ENCODE measurements at regions not wholly inside any gene's neighbourhood (a gene's known extent, or its start where the extent isn't known, plus 50 kb on each side); places are given as distances from the start of the nearest gene placed in this dataset.

DNA sequence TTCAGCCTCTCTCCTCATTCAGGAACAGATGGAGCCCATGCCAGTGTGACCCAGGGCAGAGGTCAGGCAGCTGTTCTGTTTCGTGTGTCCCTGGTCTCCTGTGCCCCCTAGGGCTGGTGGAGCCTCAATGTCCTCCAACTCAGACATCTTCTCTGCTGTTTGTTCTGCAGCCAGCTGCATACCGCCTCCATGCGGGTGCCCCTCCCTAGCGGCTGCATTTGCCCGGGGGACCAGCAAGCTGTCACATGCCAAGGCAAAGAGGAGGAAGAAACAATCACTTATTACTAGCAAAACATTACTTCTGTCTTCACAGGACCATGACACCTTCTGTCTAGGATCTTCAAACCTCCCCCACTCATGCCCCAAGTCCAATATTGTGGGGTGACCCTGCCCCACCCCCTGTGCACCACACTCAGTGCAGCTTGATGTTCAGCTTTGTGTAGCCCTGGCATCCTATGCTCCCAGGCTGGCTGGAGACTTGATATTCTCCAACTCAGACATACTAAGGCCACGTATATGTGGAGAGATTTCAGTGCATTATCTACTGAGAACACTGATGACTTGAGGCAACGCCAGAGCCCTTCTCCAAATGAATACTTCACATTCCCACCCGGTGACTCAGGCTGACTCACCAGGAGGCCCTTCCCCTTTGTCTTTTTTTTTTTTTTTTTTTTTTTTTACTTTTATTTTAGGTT lies 188.9 kb downstream of the SKIDA1 start:
- Histone ChIP-seq H3K9me2 (replicated peaks; ENCODE audit: insufficient read depth, low read length) (no peaks in the 10 kb centered on the region), H3K9ac (ENCODE audit: low read length) (no peak overlapping the region), H3K36me3 (ENCODE audit: insufficient read depth, low read length) (no peaks in the 10 kb centered on the region), H3K4me2 (ENCODE audit: low read depth, low read length, poor library complexity, severe bottlenecking) (no peak overlapping the region), H3K27me3 (ENCODE audit: low read length) (no peaks in the 10 kb centered on the region), H3K79me2 (ENCODE audit: low read length) (no peaks in the 10 kb centered on the region), H3K9me3 (ENCODE audit: low read length) (no peaks in the 10 kb centered on the region), H2AFZ (ENCODE audit: low read length) (no peak overlapping the region), H4K20me1 (ENCODE audit: insufficient read depth, low read depth, low read length) (no peaks in the 10 kb centered on the region), H3K27ac (ENCODE audit: low read length) (no peak overlapping the region), H3K4me3 (ENCODE audit: low read length) (no peak overlapping the region), H3K4me1 (ENCODE audit: low read length) (no peaks in the 10 kb centered on the region)
- no peak for DNase-seq

DNA sequence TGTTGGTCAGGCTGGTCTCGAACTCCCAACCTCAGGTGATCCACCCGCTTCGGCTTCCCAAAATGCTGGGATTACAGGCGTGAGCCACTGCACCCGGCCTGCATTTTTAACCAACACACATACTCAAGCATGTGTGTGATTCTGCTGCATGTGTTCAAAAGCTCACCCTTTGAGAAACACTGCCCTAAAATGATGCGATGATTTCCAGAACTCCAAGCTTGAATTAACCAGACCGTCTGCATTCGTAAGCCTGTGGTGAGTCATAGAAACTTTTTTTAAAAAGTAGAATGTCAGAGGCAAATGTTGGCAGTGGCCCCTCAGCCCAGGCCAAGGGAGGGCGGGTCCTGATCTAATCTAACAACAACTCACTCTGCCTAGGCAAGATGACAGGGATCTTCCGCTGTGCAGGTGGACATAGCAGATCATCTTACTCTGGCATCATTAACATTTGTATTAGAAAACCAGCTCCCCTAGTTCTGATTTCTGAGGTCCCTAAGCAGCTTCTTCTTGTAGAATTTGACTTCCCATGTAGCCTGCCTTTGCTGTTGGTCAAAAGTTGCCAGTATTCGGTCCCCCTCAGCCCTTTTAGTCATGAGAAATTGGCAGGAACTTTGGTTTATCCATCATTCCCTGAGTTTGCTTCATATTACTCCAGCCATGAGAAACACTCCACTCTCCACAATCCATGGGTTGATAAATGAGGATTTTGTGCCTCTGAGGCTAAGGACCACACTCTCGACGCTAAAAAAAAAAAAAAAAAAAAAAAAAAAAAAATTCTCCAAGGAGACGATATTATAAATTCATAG lies 190.4 kb downstream of the SKIDA1 start:
- no peaks in the 10 kb centered on the region for H3K36me3 ChIP-seq (ENCODE audit: insufficient read depth, low read length)
- H3K9ac ChIP-seq (ENCODE audit: low read length), result no peak overlapping the region
- no peaks in the 10 kb centered on the region for H4K20me1 ChIP-seq (ENCODE audit: insufficient read depth, low read depth, low read length)
- H3K27ac ChIP-seq (ENCODE audit: low read length), result no peak overlapping the region
- no peaks in the 10 kb centered on the region for H3K9me3 ChIP-seq (ENCODE audit: low read length)
- H3K9me2 ChIP-seq (replicated peaks; ENCODE audit: insufficient read depth, low read length), result no peaks in the 10 kb centered on the region
- H3K4me2 ChIP-seq (ENCODE audit: low read depth, low read length, poor library complexity, severe bottlenecking), result no peak overlapping the region
- H2AFZ ChIP-seq (ENCODE audit: low read length), result no peak overlapping the region
- no peaks in the 10 kb centered on the region for H3K27me3 ChIP-seq (ENCODE audit: low read length)
- H3K4me3 ChIP-seq (ENCODE audit: low read length), result no peak overlapping the region
- DNase-seq, result no peak
- H3K4me1 ChIP-seq (ENCODE audit: low read length), result no peaks in the 10 kb centered on the region
- H3K79me2 ChIP-seq (ENCODE audit: low read length), result no peaks in the 10 kb centered on the region

DNA sequence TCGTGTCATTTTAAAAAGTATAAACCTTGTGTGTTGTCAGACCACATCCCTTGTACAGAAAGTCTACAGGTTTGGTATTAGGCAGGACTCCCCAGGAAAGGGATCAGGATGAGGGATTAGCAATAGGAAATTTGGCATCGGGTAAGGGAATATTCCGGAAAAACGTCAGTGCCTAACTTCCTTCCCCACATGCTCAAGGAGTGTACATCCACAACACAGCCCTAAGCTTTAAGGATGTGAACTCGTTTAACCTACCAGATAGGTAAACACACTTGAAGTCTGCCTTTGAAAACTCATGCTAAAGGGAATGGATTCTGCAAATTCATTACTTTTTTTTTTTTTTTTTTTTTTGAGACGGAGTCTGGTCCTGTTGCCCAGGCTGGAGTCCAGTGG lies 194.9 kb downstream of the SKIDA1 start:
- H3K9me2 ChIP-seq (replicated peaks; ENCODE audit: insufficient read depth, low read length), result no peaks in the 10 kb centered on the region
- H3K36me3 ChIP-seq (ENCODE audit: insufficient read depth, low read length), result no peaks in the 10 kb centered on the region
- H3K4me2 ChIP-seq (ENCODE audit: low read depth, low read length, poor library complexity, severe bottlenecking), result no peak overlapping the region
- H3K27ac ChIP-seq (ENCODE audit: low read length), result no peak overlapping the region
- H2AFZ ChIP-seq (ENCODE audit: low read length), result no peak overlapping the region
- H3K9me3 ChIP-seq (ENCODE audit: low read length), result no peaks in the 10 kb centered on the region
- H3K79me2 ChIP-seq (ENCODE audit: low read length), result no peaks in the 10 kb centered on the region
- H3K9ac ChIP-seq (ENCODE audit: low read length), result no peak overlapping the region
- H3K4me1 ChIP-seq (ENCODE audit: low read length), result no peaks in the 10 kb centered on the region
- no peaks in the 10 kb centered on the region for H3K27me3 ChIP-seq (ENCODE audit: low read length)
- H3K4me3 ChIP-seq (ENCODE audit: low read length), result no peak overlapping the region
- no peak for DNase-seq
- H4K20me1 ChIP-seq (ENCODE audit: insufficient read depth, low read depth, low read length), result no peaks in the 10 kb centered on the region

DNA sequence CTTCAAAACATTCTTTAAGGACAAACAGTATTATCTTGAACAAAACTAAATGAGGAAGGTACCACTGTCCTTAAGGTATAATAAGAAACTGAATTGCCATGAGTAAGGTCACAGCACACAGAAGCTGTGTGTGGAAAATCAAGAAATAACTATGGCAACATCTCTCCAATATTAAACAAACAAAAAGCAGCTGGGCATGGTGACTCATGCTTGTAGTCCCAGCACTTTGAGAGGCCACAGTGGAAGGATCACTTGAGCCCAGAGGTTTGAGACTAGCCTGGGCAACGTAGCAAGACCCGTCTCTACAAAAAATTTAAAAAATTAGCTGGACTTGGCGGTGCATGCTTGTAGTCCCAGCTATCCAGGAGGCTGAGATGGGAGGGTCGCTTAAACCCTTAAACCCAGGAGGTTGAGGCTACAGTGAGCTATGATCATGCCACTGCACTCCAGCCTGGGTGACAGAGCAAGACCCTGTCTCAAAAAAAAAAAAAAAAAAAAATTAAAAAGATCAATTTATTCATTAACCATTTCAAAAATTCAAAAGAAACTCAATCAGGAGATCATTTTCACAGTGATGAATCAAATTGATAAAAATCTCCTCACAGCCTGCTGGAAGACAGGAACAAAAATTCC lies 195.4 kb downstream of the SKIDA1 start:
- no peak for DNase-seq
- Histone ChIP-seq H3K4me2 (ENCODE audit: low read depth, low read length, poor library complexity, severe bottlenecking) (no peak overlapping the region), H3K9ac (ENCODE audit: low read length) (no peak overlapping the region)

DNA sequence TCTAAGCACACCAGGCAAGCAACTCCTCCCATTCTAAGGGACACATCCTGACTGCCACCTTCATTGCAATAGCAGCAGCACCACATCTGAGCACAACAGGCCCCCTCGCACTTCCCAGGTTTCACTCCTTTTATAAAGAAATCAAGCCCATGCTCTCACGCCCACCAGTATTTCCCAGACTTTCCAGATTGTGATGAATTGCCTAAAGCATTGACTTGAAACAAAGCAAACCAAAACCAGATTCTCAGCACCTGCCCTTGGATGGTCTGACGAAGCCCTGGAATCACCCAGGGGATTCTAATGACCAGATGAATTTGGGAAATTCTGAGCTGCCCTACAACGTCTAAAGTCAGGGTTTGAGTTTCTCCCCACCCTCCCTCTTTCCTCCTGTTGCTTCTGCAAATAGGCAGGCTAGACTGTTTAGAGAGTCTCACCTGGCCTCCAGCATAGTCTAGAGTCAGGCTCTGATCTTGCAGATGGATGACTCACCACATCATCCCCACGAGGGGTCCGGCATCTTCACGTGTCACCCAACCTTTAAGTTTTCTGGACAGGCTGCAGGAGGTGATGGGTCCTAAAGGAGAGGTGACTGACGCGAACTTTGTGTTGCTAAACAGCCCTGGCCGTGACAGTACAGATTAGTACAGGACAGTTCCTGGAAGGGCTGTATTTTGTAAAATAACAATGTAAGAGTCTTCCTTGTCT lies 198.0 kb downstream of the SKIDA1 start:
- Histone ChIP-seq H3K79me2 (ENCODE audit: low read length) (no peaks in the 10 kb centered on the region), H3K9ac (ENCODE audit: low read length) (no peak overlapping the region), H3K4me2 (ENCODE audit: low read depth, low read length, poor library complexity, severe bottlenecking) (no peak overlapping the region), H3K9me3 (ENCODE audit: low read length) (no peaks in the 10 kb centered on the region), H3K27ac (ENCODE audit: low read length) (no peak overlapping the region), H2AFZ (ENCODE audit: low read length) (no peak overlapping the region), H3K4me1 (ENCODE audit: low read length) (no peaks in the 10 kb centered on the region), H3K4me3 (ENCODE audit: low read length) (no peak overlapping the region), H4K20me1 (ENCODE audit: insufficient read depth, low read depth, low read length) (no peaks in the 10 kb centered on the region), H3K9me2 (replicated peaks; ENCODE audit: insufficient read depth, low read length) (no peaks in the 10 kb centered on the region), H3K27me3 (ENCODE audit: low read length) (no peaks in the 10 kb centered on the region), H3K36me3 (ENCODE audit: insufficient read depth, low read length) (no peaks in the 10 kb centered on the region)
- DNase-seq, result no peak

More for the DNA sequence above, 195.4 kb downstream of the SKIDA1 start:
- H2AFZ ChIP-seq (ENCODE audit: low read length), result no peak overlapping the region
- no peaks in the 10 kb centered on the region for H3K4me1 ChIP-seq (ENCODE audit: low read length)
- H3K79me2 ChIP-seq (ENCODE audit: low read length), result no peaks in the 10 kb centered on the region
- H3K9me3 ChIP-seq (ENCODE audit: low read length), result no peaks in the 10 kb centered on the region
- H3K27me3 ChIP-seq (ENCODE audit: low read length), result no peaks in the 10 kb centered on the region
- no peak overlapping the region for H3K27ac ChIP-seq (ENCODE audit: low read length)
- H4K20me1 ChIP-seq (ENCODE audit: insufficient read depth, low read depth, low read length), result no peaks in the 10 kb centered on the region
- H3K4me3 ChIP-seq (ENCODE audit: low read length), result no peak overlapping the region
- H3K9me2 ChIP-seq (replicated peaks; ENCODE audit: insufficient read depth, low read length), result no peaks in the 10 kb centered on the region
- no peaks in the 10 kb centered on the region for H3K36me3 ChIP-seq (ENCODE audit: insufficient read depth, low read length)

DNA sequence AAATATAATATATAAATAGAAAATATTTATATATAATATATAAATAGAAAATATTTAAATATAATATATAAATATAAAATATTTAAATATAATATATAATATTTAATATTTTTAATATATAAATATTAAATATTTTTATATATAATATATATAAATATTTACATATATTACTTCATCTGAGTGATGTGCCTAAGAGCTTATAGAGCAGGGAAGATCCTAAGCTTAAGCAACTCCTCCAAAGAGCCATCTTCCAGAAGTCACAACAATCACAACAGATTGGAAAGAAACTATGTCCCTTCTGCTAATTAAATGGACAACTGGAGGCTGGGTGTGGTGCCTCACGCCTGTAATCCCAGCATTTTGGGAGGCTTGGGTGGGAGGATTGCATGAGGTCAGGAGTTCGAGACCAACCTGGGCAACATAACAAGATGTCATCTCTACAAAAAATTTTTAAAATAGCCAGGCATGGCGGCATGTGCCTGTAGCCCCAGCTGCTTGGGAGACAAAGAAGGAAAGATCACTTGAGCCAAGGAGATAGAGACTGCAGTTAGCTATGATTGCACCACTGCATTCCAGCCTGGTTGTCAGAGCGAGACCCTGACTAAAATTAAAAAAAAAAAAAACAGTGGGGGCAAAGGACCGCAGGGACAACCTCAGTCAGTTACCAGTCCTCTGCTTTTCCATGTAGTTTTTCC lies 198.7 kb downstream of the SKIDA1 start:
- Histone ChIP-seq H2AFZ (ENCODE audit: low read length) (no peak overlapping the region), H4K20me1 (ENCODE audit: insufficient read depth, low read depth, low read length) (no peaks in the 10 kb centered on the region), H3K9ac (ENCODE audit: low read length) (no peak overlapping the region), H3K9me2 (replicated peaks; ENCODE audit: insufficient read depth, low read length) (no peaks in the 10 kb centered on the region), H3K9me3 (ENCODE audit: low read length) (no peaks in the 10 kb centered on the region), H3K4me3 (ENCODE audit: low read length) (no peak overlapping the region), H3K4me1 (ENCODE audit: low read length) (no peaks in the 10 kb centered on the region), H3K27me3 (ENCODE audit: low read length) (no peaks in the 10 kb centered on the region), H3K4me2 (ENCODE audit: low read depth, low read length, poor library complexity, severe bottlenecking) (no peak overlapping the region), H3K79me2 (ENCODE audit: low read length) (no peaks in the 10 kb centered on the region), H3K27ac (ENCODE audit: low read length) (no peak overlapping the region), H3K36me3 (ENCODE audit: insufficient read depth, low read length) (no peaks in the 10 kb centered on the region)
- DNase-seq, result no peak

DNA sequence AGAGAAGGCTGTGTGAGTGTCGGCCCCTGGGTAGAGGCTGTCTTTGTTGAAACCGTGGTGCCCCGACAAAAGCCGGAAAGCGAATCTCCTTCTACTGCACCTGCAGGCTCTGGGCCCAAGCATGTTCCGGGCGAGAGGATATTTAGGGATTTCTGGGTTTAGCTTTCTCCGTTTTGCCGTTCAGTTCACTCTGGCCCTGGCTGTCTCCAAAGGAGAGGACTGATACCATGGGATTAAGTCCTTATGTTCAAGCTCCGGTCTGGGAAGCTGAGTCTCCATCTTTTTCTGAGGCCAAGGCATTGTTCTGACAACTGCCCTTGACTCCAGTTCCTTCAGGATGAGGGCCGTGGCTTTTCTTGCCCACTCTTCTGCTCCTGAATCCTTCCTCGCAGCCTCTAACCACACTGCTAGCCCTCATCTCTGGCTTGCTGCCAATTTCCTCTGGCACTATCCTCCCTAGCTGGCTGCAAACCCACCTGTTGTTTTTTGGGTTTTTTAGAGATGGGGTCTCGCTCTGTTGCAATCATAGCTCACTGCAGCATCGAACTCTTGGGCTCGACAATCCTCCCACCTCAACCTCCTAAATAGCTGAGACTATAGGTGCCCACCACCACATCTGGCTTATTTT lies 206.8 kb downstream of the SKIDA1 start:
- no peak overlapping the region for H3K27ac ChIP-seq (ENCODE audit: low read length)
- H3K9me3 ChIP-seq (ENCODE audit: low read length), result no peaks in the 10 kb centered on the region
- no peak overlapping the region for H3K4me2 ChIP-seq (ENCODE audit: low read depth, low read length, poor library complexity, severe bottlenecking)
- no peaks in the 10 kb centered on the region for H3K27me3 ChIP-seq (ENCODE audit: low read length)
- H3K9me2 ChIP-seq (replicated peaks; ENCODE audit: insufficient read depth, low read length), result no peaks in the 10 kb centered on the region
- H3K79me2 ChIP-seq (ENCODE audit: low read length), result no peaks in the 10 kb centered on the region
- no peaks in the 10 kb centered on the region for H3K36me3 ChIP-seq (ENCODE audit: insufficient read depth, low read length)
- H3K4me3 ChIP-seq (ENCODE audit: low read length), result no peak overlapping the region
- H3K9ac ChIP-seq (ENCODE audit: low read length), result no peak overlapping the region
- no peak for DNase-seq
- H3K4me1 ChIP-seq (ENCODE audit: low read length), result peaks cover 24% of the 10 kb centered on the region
- H4K20me1 ChIP-seq (ENCODE audit: insufficient read depth, low read depth, low read length), result no peaks in the 10 kb centered on the region
- H2AFZ ChIP-seq (ENCODE audit: low read length), result no peak overlapping the region

All from Karpas-422 (cell line).